ENCODE measurements at regions not wholly inside any gene's neighbourhood (a gene's known extent, or its start where the extent isn't known, plus 50 kb on each side); places are given as distances from the start of the nearest gene placed in this dataset.
A peak's percentile ranks its signal among the peaks of the same experiment; 100 is the strongest.

DNA sequence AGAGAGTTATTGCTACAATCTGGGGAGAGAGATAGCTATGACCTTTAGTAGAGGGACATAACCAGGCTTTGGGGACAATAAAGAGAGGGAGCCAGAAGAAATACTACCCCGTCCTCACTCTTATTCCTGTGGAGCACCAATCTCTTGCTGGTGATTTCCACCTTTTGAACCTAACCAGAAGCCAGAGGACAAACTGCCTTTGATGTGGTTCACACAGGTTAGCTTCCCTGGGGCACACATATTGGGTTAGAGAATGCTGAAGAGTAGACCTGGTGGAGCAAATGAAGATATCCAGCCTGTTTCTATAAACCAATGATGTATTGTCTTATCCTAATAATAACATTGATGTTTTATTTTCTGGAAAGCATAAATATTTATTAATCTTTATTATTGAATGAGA is 399.3 kb downstream of the HTR7 start:
- DNase-seq (ENCODE audit: low spot score) = no peak

DNA sequence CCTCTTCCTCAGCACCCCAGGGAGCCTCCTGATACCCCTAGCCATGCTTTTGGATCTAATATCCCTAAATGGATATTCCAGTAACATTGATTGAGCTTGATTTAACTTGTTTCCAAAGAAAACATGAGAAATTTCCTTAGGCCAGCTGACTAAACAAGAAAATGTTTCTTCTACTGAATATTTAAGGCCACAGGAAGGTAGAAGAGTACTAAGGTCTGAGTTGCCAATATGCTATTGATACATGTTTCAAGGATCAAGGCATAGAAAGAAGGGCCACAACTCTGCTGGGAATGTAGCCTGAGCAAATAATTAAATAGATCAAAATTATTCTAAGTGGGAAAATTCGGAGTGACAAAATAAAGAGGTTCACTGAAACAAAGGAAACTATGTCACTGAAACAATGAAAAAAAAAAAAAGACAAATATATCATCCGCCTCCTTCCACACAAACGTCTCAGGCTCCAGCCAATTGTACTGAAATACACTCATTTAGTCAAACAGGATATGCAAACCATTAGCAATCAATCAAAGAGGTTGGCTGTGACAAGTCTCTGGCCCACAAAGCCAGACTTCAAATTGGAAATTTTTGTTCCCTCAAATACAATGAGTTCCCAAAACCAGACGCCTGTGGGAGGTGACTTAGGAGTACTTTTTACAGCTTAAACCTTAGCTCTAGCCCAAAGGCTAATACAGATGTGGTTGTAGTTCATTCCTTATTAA is 396.2 kb downstream of the HTR7 start:
- no peak for DNase-seq (ENCODE audit: low spot score)

DNA sequence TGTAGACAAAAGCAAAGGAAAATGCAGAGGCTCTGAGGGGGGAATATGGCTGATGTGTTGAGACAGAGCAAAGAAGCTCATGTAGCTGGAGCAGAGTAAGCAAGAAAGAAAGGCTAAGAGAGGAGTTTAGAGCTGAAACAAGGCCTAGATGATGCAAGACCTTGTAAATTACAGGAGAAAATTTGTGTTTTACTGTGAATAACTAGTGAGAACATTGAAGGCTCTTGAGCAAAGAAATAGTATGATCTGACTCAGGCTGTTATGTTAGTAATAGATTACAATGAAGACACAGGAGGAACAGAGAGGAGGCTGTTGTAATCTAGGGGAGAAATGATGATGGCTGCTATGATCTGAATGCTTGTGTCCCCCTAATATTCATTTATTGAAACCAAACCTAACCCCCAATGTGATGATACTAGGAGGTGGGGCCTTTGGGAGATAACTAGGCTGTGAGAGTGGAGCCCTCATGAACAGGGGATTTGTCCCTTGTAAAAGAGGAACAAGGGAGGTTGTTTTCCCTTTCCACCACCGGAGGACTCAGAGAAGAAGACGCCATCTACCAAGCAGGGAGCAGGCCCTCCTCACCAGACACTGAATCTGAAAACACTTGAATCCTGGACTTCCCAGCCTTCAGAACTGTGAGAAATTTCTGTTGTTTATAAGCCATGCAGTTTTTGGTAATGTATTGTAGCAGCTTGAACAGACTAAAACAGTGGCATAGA is 394.9 kb downstream of the HTR7 start:
- no peak for DNase-seq (ENCODE audit: low spot score)

DNA sequence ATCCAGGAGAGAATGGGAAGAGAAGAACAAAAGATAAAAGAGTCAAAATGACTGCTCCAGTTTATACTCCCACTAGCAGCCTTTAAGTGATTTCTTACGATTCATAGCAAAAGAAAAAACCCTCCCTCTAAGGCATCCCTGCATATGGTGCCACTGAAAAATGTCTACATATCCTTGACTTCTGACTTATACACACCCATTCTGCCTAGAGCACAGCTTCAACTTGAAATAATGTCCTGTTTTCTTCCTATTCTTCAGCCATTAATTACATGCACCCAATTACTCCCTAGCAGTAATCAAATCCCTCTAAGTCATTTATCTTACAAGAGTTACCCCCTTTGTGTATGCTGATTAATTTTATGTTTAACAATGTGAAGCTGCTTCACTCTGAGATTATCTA is 393.5 kb downstream of the HTR7 start:
- DNase-seq (ENCODE audit: low spot score) = no peak

DNA sequence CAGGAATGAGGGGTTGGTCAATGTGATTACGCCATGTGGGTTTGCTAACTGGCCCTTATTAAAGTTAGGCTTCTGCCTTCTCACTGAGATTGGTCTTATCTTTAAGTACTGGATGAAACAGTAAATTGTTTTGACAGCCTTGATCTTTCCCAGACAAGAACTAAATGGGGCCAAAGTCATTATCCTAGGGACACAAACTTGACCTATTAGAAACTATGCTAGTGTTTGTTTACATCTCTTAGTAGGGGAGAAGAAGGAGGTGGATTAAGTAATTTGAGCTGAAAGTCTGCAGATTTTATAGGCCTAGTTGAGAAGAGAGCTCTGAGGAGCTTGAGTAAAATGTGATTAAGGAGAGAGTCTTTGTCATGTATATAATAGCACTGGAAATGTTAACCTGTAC is 386.9 kb downstream of the HTR7 start:
- no peak for DNase-seq (ENCODE audit: low spot score)

DNA sequence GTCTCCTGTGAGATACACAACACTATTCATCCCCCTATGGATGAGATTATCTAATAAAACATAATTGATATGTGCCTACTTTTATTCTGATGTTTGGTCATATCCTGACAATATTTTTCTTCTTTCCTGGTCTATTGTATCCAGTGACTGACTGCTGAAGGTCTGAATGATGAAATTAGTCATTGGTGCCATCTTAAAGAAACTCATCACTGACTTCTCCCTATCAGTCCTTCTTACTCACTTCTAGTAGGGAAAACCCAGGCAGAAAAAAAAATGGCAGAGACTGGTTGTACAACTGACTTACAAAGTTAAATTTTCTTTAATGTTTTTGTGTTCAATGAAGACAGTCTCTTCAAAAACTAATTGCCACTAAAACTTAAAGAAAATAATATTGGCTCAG is 377.4 kb downstream of the HTR7 start:
- DNase-seq (ENCODE audit: low spot score) = no peak

DNA sequence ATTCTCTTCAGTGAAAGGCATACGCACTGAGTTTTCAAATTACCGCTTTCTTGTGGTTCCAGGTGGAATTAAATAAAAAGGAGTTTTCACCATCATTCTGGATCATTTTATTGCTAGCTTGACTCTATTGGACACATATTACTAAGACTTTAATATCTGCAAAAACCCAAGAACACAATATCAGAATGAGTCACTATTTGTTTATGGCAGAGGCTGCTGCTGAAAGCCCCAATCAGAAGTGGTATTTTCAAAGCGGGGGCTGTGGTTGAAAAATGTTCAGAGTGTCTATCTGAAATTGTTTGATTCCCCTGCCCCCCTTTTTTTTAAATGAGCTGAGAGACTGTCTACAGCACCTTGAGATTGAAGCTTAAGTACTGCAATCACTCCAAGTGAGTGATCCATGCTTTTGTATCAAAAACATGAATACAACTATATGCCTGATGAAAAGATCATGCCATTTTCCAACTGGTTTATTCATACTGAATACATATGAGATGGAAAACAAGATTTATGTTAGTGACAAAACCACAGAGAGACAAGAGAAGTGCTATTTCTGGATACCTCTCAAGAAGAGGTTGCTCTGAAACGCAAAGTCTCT is 376.4 kb downstream of the HTR7 start:
- no peak for DNase-seq (ENCODE audit: low spot score)

DNA sequence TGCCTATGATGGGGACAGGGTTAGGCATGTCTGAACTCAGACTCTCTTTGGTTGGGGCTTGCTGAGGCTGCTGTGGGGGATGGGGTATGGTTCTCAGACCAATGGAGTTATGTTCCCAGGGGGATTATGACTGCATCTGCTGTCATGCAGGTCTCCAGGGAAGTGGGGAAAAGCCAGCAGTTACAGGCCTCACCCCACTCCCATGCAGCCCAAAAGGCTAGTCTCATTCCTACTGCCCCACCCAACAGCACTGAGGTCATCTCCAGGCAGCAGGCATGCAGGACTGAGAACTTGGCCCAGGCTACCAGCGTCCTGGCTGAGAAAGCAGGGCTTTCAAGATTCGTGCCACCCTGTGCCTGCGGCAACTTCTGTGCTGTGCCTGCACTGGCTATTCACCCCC is 373.3 kb downstream of the HTR7 start:
- no peak for DNase-seq (ENCODE audit: low spot score)

DNA sequence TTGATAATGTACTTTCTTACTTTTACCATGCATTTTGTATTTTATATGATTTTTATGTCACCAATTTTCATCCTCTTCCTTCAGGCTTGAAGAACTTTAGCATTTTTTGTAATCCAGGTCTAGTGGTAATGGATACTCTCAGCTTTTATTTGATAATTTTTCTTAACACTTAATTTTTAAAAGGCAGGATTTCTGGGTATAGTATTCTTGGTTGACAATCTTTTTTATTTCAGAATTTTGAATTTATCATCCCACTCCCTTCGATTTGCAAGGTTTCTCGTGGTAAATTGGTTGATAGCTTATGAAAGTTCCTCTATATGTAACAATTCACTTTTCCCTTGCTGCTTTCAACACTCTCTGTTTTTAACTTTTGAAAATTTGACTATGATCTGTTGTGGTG is 363.7 kb downstream of the HTR7 start:
- no peak for DNase-seq (ENCODE audit: low spot score)

DNA sequence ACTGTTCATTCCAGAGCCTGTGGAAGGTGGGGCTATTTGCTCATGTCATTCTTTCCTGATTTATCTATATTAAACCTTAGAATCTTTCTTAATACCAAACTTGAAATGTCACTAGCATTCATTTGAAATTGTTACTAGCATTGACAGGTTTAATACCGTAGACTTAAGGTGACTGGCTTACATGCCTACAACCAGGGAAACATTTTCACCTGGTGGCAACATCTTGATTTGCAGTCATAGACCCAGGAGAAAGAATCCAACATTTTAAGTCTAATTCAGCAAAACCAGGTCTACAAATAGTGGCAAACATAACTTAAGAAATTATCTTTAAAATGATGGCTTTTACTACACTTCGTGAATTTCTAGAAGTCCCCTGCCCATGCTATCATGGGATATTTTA is 353.7 kb downstream of the HTR7 start:
- no peak for DNase-seq (ENCODE audit: low spot score)

DNA sequence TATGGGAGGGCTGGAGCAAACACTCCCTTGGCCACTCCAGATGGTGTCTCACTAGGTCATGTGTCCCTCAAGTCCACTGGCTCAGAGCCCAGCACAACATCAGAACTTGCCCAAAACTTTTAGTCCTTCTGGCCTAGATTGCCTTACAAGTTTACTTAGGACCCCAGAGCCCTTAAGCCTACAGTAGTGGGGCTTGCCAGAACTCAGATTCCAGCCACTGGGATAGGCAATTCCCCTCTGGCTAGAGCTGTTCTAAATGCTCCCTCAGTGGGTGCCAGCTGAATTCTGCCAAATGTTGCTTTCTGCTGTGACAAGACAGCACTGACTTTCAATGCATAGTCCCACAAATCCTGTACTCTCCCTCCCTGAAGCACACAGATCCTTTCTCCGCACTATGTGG is 331.1 kb downstream of the HTR7 start:
- no peak for DNase-seq (ENCODE audit: low spot score)

DNA sequence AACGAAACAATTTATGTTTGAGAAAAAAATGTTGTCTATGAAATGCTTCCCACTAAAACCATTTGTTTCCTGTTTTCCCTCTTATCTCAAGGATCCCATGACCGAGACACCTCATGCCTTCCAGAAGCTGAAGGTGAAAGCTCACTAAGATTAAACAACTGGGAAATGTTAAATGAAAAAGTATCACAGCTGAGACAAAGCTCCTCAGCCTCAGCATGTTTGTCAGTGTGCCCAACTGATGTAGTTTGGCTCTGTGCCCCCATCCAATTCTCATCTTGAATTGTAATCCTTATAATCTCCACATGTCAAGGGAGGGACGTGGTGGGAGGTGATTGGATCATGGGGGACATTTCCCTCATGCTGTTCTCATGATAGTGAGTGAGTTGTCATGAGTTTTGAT is 327.3 kb downstream of the HTR7 start:
- peak; percentile 10 for DNase-seq (ENCODE audit: low spot score)

DNA sequence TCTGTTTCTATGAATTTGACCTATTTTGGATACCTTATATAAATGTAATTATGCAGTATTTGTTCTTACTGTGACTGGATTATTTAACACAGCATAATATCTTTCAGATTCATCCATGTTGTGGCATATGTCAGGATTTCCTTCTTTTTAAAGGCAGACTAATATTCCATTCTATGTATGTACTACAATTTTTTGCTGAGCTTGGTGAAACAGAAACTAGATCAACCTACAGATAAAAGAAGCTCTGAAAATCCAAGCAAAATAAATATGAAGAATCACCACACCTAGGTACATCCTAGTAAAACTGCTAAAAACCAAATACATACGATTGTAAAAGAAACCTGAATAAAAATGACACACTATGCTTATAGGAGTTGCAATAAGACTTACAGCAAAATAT is 300.5 kb downstream of the HTR7 start:
- DNase-seq (ENCODE audit: low spot score) = no peak

DNA sequence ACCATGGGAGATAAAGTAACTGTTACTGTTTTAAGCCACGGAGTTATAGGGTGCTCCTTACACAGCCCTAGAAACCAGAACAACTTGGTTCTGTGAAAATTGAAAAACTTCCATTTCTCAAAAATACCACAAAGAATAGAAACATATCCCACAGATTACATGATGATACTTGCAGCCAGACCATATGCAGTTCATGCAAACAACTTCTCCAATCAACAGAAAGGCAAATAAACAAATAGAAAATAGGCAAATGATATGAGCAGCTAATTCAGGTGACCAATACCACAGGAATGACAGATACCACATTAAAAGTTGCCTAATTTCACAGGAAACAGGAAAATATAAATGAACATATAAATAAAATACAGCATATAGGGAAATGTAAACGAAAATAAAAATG is 297.5 kb downstream of the HTR7 start:
- DNase-seq (ENCODE audit: low spot score) = no peak

DNA sequence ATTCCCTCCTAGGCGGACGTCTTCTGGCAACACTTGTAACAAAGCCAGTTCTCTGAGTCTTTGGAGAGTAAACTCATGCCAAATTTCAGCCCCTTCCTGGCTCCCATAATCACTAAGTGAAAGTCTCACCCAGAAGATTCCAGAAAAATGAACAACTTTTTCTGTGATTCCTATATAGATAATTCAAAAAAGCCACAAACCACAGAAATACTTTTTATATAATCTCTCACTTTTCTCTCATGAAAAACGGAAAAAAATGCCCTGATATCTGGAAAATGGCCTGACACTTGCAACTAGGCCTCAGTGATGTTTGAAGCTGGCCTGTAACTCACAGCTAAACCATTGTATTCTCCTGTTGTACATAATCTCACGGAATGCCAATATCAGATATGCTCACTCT is 296.2 kb downstream of the HTR7 start:
- DNase-seq (ENCODE audit: low spot score) = no peak

DNA sequence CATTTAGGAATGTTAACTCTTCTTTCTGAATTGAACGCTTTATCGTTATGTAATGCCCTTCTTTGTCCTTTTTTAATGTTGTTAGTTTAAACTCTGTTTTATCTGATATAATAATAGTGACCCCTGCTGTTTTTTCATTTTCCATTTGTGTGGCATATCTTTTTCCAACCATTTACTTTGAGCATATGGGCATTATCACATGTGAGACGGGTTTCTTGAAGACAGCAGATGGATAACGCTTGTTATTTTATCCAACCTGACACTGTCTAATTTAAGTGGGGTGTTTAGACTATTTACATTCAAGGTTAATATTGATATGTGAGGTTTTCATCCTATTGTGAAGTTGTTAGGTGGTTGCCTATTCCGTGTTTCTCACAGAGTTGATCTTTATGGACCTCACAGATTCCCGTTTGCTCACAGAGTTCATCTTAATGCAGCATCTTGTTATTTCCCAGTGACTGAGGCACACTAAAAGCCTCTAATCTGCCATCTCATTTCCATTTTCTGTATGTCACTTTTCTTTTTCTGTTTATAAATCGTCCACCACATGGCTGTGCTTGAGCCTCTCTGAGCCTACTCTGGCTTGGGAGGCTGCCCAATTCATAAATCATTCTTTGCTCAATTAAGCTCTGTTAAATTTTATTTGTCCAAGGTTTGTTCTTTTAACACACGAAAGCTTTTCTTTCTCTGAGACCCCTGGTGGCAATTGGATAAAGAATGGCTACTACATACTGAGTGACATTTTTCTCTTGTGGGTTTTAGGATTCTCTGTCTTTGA is 286.2 kb downstream of the HTR7 start:
- no peak for DNase-seq (ENCODE audit: low spot score)

DNA sequence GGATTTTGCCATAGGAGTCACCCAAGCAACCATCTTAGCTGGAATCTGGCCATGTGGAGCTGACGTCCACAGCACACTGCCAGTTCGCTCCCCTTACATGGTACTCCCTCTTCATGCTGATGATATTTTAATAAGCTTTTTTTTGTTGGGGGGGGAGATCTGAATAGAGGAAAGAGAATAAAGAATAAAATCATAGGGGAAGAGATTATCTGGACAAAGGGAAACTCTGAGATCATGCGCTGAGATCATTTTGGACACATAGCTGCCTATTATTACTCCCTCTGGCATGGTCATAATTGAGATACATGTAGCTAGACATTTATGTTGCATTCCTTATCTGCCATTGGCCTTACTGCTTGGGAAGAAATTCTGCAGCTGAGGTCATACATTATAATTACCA is 282.7 kb downstream of the HTR7 start:
- DNase-seq (ENCODE audit: low spot score) = no peak

DNA sequence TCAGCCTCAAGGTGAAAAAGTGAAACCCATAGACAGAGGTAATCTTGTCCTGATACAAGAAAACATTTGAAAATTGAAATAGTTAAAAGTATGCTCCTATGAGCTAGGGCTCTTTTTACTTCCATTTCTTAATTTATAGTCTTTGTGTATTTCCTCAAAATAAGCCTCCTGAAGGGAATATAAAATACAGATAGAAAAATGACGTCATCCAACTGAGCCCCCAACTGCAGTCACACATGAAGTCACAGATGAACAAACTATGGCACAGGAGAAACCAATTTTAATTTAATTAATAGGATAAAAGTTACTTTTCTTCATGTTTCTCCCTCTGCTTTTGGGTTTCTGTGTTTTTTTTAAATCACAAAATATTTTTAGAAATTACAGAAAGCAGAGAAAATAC is 280.3 kb downstream of the HTR7 start:
- no peak for DNase-seq (ENCODE audit: low spot score)

DNA sequence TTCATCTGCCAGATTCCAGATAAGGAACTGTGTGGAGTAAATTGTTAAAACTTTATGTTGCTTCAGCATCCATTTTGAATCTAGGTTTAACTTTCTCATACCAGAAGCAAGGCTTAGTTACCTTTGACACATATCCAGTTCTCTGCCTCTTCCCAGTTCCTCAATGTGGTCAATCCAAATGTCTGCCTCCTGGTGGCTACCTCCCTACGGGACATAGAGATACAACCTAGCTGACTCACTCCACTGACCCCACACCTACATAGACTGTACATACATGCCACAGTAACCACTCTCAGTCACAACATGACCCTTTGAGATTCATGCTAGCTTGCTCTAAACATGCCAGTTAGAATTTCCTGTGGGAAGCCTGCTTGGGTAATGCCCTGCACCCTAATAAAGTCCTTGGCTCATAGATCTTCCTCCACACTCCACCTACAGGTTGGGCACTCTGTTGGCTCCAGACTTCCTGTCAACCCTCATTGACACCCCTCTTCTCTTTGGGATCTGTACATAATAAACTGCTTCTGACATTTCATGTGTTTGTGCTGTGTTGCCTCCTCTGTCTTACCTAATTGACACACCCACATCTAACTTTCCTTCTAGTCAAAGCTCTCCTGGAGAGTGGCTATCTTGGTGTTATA is 278.1 kb downstream of the HTR7 start:
- DNase-seq (ENCODE audit: low spot score) = peak; percentile 45

DNA sequence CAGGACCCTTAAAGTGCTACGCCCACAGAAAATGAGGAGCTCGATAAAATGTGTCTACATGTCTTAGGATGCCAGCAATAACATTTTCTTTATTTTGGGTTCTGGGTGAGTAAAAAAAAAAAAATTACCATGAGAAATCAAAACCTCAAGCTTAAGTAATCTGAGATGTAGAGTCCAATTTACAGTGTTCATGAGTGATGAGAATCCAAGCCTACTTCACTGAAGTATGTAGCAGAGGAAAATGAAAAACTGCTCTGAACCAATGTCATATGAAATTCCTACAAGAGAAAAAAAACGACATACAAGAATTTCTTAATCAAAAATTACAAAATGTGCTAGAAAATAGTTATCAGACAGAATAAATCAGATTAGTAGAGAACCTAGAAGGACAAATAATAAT is 274.4 kb downstream of the HTR7 start:
- no peak for DNase-seq (ENCODE audit: low spot score)

DNA sequence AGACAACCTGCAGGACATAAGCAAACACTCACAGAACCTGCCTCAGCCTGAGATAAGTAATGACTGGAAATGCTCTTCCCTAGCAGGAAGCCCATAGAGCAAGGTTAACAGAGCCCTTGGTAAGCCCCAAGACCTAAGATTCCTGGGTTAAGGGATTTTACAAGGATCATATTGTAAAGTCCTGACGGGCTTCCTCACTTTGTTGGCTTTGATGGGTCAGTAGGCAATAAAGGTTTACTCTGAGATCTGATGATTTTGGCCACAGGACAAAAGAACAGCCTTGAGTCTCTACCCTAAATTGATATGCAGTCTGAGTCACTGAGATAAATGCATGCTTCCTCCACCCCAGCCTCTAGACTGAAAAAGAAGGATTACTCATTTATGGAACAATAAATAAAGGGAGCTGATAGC is 270.8 kb downstream of the HTR7 start:
- peak; percentile 90 for DNase-seq (ENCODE audit: low spot score)

DNA sequence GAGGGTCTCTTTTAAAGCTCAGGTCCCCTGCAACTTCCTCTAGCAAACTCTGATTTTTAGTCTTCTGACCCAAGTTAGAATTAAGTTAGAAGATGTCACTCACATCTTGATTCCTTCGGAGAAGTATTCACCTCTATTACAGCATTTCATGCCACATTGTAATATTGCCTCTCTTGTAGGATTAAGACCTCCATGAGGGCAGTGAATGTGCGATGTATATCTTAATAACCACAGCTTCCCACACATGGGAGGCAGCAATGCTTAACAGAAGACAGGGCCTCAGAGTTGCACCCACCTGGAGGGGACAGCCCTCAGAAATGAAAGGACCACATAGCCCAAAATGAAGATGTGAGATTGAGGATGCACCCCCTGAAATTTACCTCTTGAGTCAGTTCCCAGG is 270.3 kb downstream of the HTR7 start:
- no peak for DNase-seq (ENCODE audit: low spot score)

Data from A172 (cell line).